H9 (cell line): ENCODE measurements at regions not wholly inside any gene's neighbourhood (a gene's known extent, or its start where the extent isn't known, plus 50 kb on each side); places are given as distances from the start of the nearest gene placed in this dataset.

Source experiments
- DNase-seq: peaks from one replicate; pipeline ENCODE4 v3.0.0-alpha.2; 2017
- H2AFZ ChIP-seq: one replicate; pipeline ENCODE4 v1.6.1; 2013; ENCODE audit warnings: mild to moderate bottlenecking, low read length, control low read depth, moderate library complexity
- H2AK5ac ChIP-seq: 2 replicates; pipeline ENCODE4 v1.6.1; 2013; ENCODE audit warnings: low read length, control low read depth, mixed read lengths; ENCODE audit not compliant: insufficient read length
- H2BK120ac ChIP-seq: one replicate; pipeline ENCODE4 v1.6.1; 2013; ENCODE audit warnings: low read depth, mild to moderate bottlenecking, low read length, control low read depth, inconsistent platforms; ENCODE audit not compliant: poor library complexity, severe bottlenecking
- H2BK12ac ChIP-seq: 2 replicates; pipeline ENCODE4 v1.6.1; 2013; ENCODE audit warnings: low read length, control low read depth, mixed read lengths, low read depth; ENCODE audit not compliant: insufficient read length
- H2BK15ac ChIP-seq: 2 replicates; pipeline ENCODE4 v1.6.1; 2013; ENCODE audit warnings: low read depth, low read length, control low read depth
- H2BK20ac ChIP-seq: one replicate; pipeline ENCODE4 v1.6.1; 2013; ENCODE audit warnings: low read depth, mild to moderate bottlenecking, low read length, control low read depth, inconsistent platforms; ENCODE audit not compliant: poor library complexity, severe bottlenecking
- H2BK5ac ChIP-seq: 2 replicates; pipeline ENCODE4 v1.6.1; 2013; ENCODE audit warnings: low read length, control low read depth, mixed read lengths; ENCODE audit not compliant: insufficient read length
- H3K14ac ChIP-seq: 2 replicates; pipeline ENCODE4 v1.6.1; 2013; ENCODE audit warnings: low read length, control low read depth; ENCODE audit not compliant: insufficient read depth
- H3K18ac ChIP-seq: 2 replicates; pipeline ENCODE4 v1.6.1; 2013; ENCODE audit warnings: low read depth, mild to moderate bottlenecking, mixed read lengths, low read length, control low read depth; ENCODE audit not compliant: insufficient read length
- H3K23ac ChIP-seq: 2 replicates; pipeline ENCODE4 v1.6.1; 2013; ENCODE audit warnings: low read length, control low read depth, mixed read lengths, low read depth; ENCODE audit not compliant: insufficient read length
- H3K23me2 ChIP-seq: 2 replicates; pipeline ENCODE4 v1.6.1; 2013; ENCODE audit warnings: low read depth, mild to moderate bottlenecking, mixed read lengths, low read length, control low read depth; ENCODE audit not compliant: insufficient read length, poor library complexity, severe bottlenecking
- H3K27ac ChIP-seq: 2 replicates; pipeline ENCODE4 v1.5.1; 2013; ENCODE audit warnings: low read length, control low read depth, mixed read lengths, low read depth; ENCODE audit not compliant: insufficient read length
- H3K27me3 ChIP-seq: 2 replicates; pipeline ENCODE4 v1.6.1; 2013; ENCODE audit warnings: low read length, control low read depth, inconsistent platforms; ENCODE audit not compliant: insufficient read depth
- H3K4ac ChIP-seq: 2 replicates; pipeline ENCODE4 v1.6.1; 2013; ENCODE audit warnings: low read depth, mild to moderate bottlenecking, control low read depth, inconsistent platforms, low read length, moderate library complexity
- H3K4me1 ChIP-seq: 2 replicates; pipeline ENCODE4 v1.6.1; 2013; ENCODE audit warnings: low read length, control low read depth, inconsistent platforms; ENCODE audit not compliant: insufficient read depth
- H3K4me2 ChIP-seq: 2 replicates; pipeline ENCODE4 v1.6.1; 2013; ENCODE audit warnings: low read length, control low read depth, mixed read lengths; ENCODE audit not compliant: insufficient read length, insufficient read depth
- H3K56ac ChIP-seq: 2 replicates; pipeline ENCODE4 v1.6.1; 2013; ENCODE audit warnings: low read depth, mild to moderate bottlenecking, mixed read lengths, low read length, control low read depth; ENCODE audit not compliant: insufficient read length
- H3K79me1 ChIP-seq: 2 replicates; pipeline ENCODE4 v1.6.1; 2013; ENCODE audit warnings: low read depth, mild to moderate bottlenecking, moderate library complexity, low read length, control low read depth, inconsistent platforms; ENCODE audit not compliant: insufficient read depth, poor library complexity, severe bottlenecking
- H3K79me2 ChIP-seq: 2 replicates; pipeline ENCODE4 v1.6.1; 2013; ENCODE audit warnings: low read length, control low read depth, inconsistent platforms; ENCODE audit not compliant: insufficient read depth
- H3K9ac ChIP-seq: 2 replicates; pipeline ENCODE4 v1.6.1; 2013; ENCODE audit warnings: low read length, control low read depth, mixed read lengths; ENCODE audit not compliant: insufficient read length; ENCODE audit errors: extremely low read depth
- H3K9me3 ChIP-seq: one replicate; pipeline ENCODE4 v1.6.1; 2013; ENCODE audit warnings: low read depth, low read length, inconsistent platforms; ENCODE audit not compliant: control insufficient read depth
- H3T11ph ChIP-seq: one replicate; pipeline ENCODE4 v1.6.1; 2013; ENCODE audit warnings: mild to moderate bottlenecking, low read length, control low read depth, inconsistent platforms
- H4K20me1 ChIP-seq: one replicate; pipeline ENCODE4 v1.6.1; 2013; ENCODE audit not compliant: control insufficient read depth, insufficient read length, insufficient read depth
- H4K5ac ChIP-seq: 2 replicates; pipeline ENCODE4 v1.6.1; 2013; ENCODE audit warnings: low read depth, mild to moderate bottlenecking, mixed read lengths, low read length, control low read depth; ENCODE audit not compliant: insufficient read length
- H4K8ac ChIP-seq: replicated peaks from 2 replicates; pipeline ENCODE4 v1.6.1; 2013; ENCODE audit warnings: low read length, control low read depth, mixed read lengths, low read depth; ENCODE audit not compliant: insufficient read length
- H4K91ac ChIP-seq: 2 replicates; pipeline ENCODE4 v1.6.1; 2013; ENCODE audit warnings: low read depth, mild to moderate bottlenecking, moderate library complexity, mixed read lengths, low read length, control low read depth; ENCODE audit not compliant: insufficient read length
- H3K27ac Mint-ChIP-seq, 3 experiments: 2 replicates in 2 of 3; 3 replicates in 1 of 3; pipeline ENCODE4 v1.8.0; 2020 to 2021; ENCODE audit warnings: mixed read lengths in 3 of 3, mild to moderate bottlenecking in 1 of 3, moderate library complexity in 1 of 3
- H3K27me3 Mint-ChIP-seq: 2 replicates; pipeline ENCODE4 v1.8.0; 2021; ENCODE audit warnings: low read depth, mild to moderate bottlenecking, moderate library complexity, mixed read lengths
- H3K36me3 Mint-ChIP-seq, 3 experiments: 2 replicates in 2 of 3; 3 replicates in 1 of 3; pipeline ENCODE4 v1.8.0; 2020 to 2021; ENCODE audit warnings: low read depth in 3 of 3, mixed read lengths in 3 of 3; ENCODE audit not compliant: insufficient read depth in 1 of 3
- H3K4me1 Mint-ChIP-seq, 2 experiments: 2 replicates each; pipeline ENCODE4 v1.8.0; 2020; ENCODE audit warnings: mixed read lengths in 2 of 2
- H3K4me3 Mint-ChIP-seq, 2 experiments: 2 replicates in 1 of 2; 3 replicates in 1 of 2; pipeline ENCODE4 v1.8.0; 2020 to 2021; ENCODE audit warnings: mild to moderate bottlenecking in 2 of 2, mixed read lengths in 2 of 2, moderate library complexity in 1 of 2
- H3K9me3 Mint-ChIP-seq, 2 experiments: 2 replicates in 1 of 2; 3 replicates in 1 of 2; pipeline ENCODE4 v1.8.0; 2020; ENCODE audit warnings: mild to moderate bottlenecking in 2 of 2, mixed read lengths in 2 of 2, moderate library complexity in 1 of 2
- TF ChIP-seq, protein P1 (sequence below): fragments of 200-600 bp; sonication (generic); conservative IDR thresholded peaks from 3 replicates; pipeline ENCODE4 v1.8.0; 2021; ENCODE audit warnings: antibody characterized with exemption, mild to moderate bottlenecking

- H3K4me1 Mint-ChIP-seq = peaks cover 26 to 28% of the 10 kb centered on the region in 2 experiments
- no peak overlapping the region for H3K4me3 Mint-ChIP-seq
These were observed 915.6 kb downstream of the TUSC7 start for GRCh38 chr3:117625174-117625573.

More at GRCh38 chr3:117625174-117625573, 915.6 kb downstream of the TUSC7 start:
- Histone ChIP-seq H3K27me3 (no peaks in the 10 kb centered on the region), H3K14ac (no peak overlapping the region), H2AFZ (no peak overlapping the region), H4K91ac (no peak overlapping the region), H4K5ac (no peak overlapping the region), H2BK5ac (no peak overlapping the region), H3K56ac (no peak overlapping the region), H3K27ac (no peak overlapping the region), H3K9ac (no peak overlapping the region), H3K4me1 (no peaks in the 10 kb centered on the region; the same call in 1 of the 2 replicates), H2BK20ac (no peak overlapping the region), H3K9me3 (no peaks in the 10 kb centered on the region), H2BK15ac (no peak overlapping the region), H4K8ac (no peak overlapping the region), H3K23ac (no peak overlapping the region), H3T11ph (no peak overlapping the region), H2BK120ac (no peak overlapping the region), H3K23me2 (no peaks in the 10 kb centered on the region), H3K4ac (no peak overlapping the region), H4K20me1 (no peaks in the 10 kb centered on the region), H3K79me2 (no peaks in the 10 kb centered on the region), H2BK12ac (no peak overlapping the region), H2AK5ac (no peak overlapping the region), H3K4me2 (no peak overlapping the region), H3K79me1 (no peaks in the 10 kb centered on the region), H3K18ac (no peak overlapping the region)
- Mint-ChIP-seq H3K27ac (no peak overlapping the region; a peak in 1 of 7 replicates), H3K36me3 (no peaks in the 10 kb centered on the region), H3K27me3 (no peaks in the 10 kb centered on the region; the same call in 1 of the 2 replicates), H3K9me3 (no peaks in the 10 kb centered on the region)
- TF ChIP-seq, protein P1, sequence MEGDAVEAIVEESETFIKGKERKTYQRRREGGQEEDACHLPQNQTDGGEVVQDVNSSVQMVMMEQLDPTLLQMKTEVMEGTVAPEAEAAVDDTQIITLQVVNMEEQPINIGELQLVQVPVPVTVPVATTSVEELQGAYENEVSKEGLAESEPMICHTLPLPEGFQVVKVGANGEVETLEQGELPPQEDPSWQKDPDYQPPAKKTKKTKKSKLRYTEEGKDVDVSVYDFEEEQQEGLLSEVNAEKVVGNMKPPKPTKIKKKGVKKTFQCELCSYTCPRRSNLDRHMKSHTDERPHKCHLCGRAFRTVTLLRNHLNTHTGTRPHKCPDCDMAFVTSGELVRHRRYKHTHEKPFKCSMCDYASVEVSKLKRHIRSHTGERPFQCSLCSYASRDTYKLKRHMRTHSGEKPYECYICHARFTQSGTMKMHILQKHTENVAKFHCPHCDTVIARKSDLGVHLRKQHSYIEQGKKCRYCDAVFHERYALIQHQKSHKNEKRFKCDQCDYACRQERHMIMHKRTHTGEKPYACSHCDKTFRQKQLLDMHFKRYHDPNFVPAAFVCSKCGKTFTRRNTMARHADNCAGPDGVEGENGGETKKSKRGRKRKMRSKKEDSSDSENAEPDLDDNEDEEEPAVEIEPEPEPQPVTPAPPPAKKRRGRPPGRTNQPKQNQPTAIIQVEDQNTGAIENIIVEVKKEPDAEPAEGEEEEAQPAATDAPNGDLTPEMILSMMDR = no peak
- no peak for DNase-seq
